Large intestine (tissue), 3 donors: ENCODE measurements at regions not wholly inside any gene's neighbourhood (a gene's known extent, or its start where the extent isn't known, plus 50 kb on each side); places are given as distances from the start of the nearest gene placed in this dataset.

Source experiments
- DNase-seq, 2 donors: peaks; one replicate each; pipeline versions ENCODE4 v3.0.0 to v3.0.0-alpha.2; 2013
- H3K27ac ChIP-seq: one replicate; pipeline ENCODE4 v1.5.1; 2013; ENCODE audit warnings: low read length
- H3K27me3 ChIP-seq: 2 replicates; pipeline ENCODE4 v1.6.1; 2013; ENCODE audit warnings: low read length; ENCODE audit not compliant: control insufficient read depth, insufficient read depth
- H3K36me3 ChIP-seq: 2 replicates; pipeline ENCODE4 v1.6.1; 2013; ENCODE audit warnings: low read length; ENCODE audit not compliant: control insufficient read depth, insufficient read depth
- H3K4me1 ChIP-seq: one replicate; pipeline ENCODE4 v1.6.1; 2013; ENCODE audit warnings: low read length; ENCODE audit not compliant: control insufficient read depth, insufficient read depth
- H3K4me3 ChIP-seq: one replicate; pipeline ENCODE4 v1.5.1; 2013; ENCODE audit warnings: low read length
- H3K9me3 ChIP-seq: one replicate; pipeline ENCODE4 v1.6.1; 2013; ENCODE audit warnings: mild to moderate bottlenecking, low read depth, low read length, moderate library complexity; ENCODE audit not compliant: control insufficient read depth
- WGBS: methylation state at CpG from one replicate; pipeline ENCODE4 v1.1.5; 2013; ENCODE audit warnings: low lambda C conversion rate; ENCODE audit not compliant: insufficient coverage; 5-methylcytosine and 5-hydroxymethylcytosine counted together

- WGBS, result 93% methylated on average over 2 of the region's 3 CpGs
- Histone ChIP-seq H3K27ac (no peak overlapping the region), H3K4me1 (no peaks in the 10 kb centered on the region), H3K36me3 (no peaks in the 10 kb centered on the region), H3K27me3 (no peaks in the 10 kb centered on the region), H3K4me3 (no peak overlapping the region), H3K9me3 (no peaks in the 10 kb centered on the region)
- no peak for DNase-seq
These were observed 1427.7 kb upstream of the C9orf72 start for GRCh38 chr9:29001006-29001405.

GRCh38 chr9:29004988-29005387, 1431.7 kb upstream of the C9orf72 start:
- Histone ChIP-seq H3K4me1 (no peaks in the 10 kb centered on the region), H3K9me3 (no peaks in the 10 kb centered on the region), H3K27ac (no peak overlapping the region), H3K36me3 (no peaks in the 10 kb centered on the region), H3K27me3 (no peaks in the 10 kb centered on the region), H3K4me3 (no peak overlapping the region)
- 43% methylated on average over 1 of the region's 1 CpG for WGBS
- DNase-seq, result no peak

GRCh38 chr9:29006628-29007027, 1433.3 kb upstream of the C9orf72 start:
- DNase-seq, result no peak
- no peaks in the 10 kb centered on the region for H3K4me1 ChIP-seq
- WGBS, result 52% methylated on average over 3 of the region's 4 CpGs

GRCh38 chr9:29012911-29013310, 1439.6 kb upstream of the C9orf72 start:
- WGBS, result 100% methylated on average over 1 of the region's 2 CpGs
- H3K4me1 ChIP-seq, result no peaks in the 10 kb centered on the region

More at GRCh38 chr9:29006628-29007027, 1433.3 kb upstream of the C9orf72 start:
- H3K4me3 ChIP-seq, result no peak overlapping the region
- no peaks in the 10 kb centered on the region for H3K9me3 ChIP-seq
- no peak overlapping the region for H3K27ac ChIP-seq
- no peaks in the 10 kb centered on the region for H3K36me3 ChIP-seq
- H3K27me3 ChIP-seq, result no peaks in the 10 kb centered on the region

GRCh38 chr9:29021632-29022031, 1448.4 kb upstream of the C9orf72 start:
- Histone ChIP-seq H3K27ac (no peak overlapping the region), H3K9me3 (no peaks in the 10 kb centered on the region), H3K4me3 (no peak overlapping the region), H3K4me1 (no peaks in the 10 kb centered on the region), H3K36me3 (no peaks in the 10 kb centered on the region), H3K27me3 (no peaks in the 10 kb centered on the region)
- DNase-seq, result no peak

More at GRCh38 chr9:29012911-29013310, 1439.6 kb upstream of the C9orf72 start:
- no peaks in the 10 kb centered on the region for H3K36me3 ChIP-seq
- H3K27me3 ChIP-seq, result no peaks in the 10 kb centered on the region
- DNase-seq, result no peak
- H3K4me3 ChIP-seq, result no peak overlapping the region
- no peak overlapping the region for H3K27ac ChIP-seq
- no peaks in the 10 kb centered on the region for H3K9me3 ChIP-seq

GRCh38 chr9:29038332-29038731, 1465.1 kb upstream of the C9orf72 start:
- no peak overlapping the region for H3K4me3 ChIP-seq
- H3K27me3 ChIP-seq, result no peaks in the 10 kb centered on the region
- no peaks in the 10 kb centered on the region for H3K9me3 ChIP-seq
- DNase-seq, result no peak
- H3K27ac ChIP-seq, result no peak overlapping the region
- H3K4me1 ChIP-seq, result no peaks in the 10 kb centered on the region
- no peaks in the 10 kb centered on the region for H3K36me3 ChIP-seq

GRCh38 chr9:29039258-29039657, 1466.0 kb upstream of the C9orf72 start:
- H3K4me1 ChIP-seq, result no peaks in the 10 kb centered on the region
- DNase-seq, result no peak
- no peaks in the 10 kb centered on the region for H3K36me3 ChIP-seq
- H3K27me3 ChIP-seq, result no peaks in the 10 kb centered on the region
- no CpG with 5 or more reads among the region's 2 CpGs for WGBS
- H3K9me3 ChIP-seq, result no peaks in the 10 kb centered on the region
- no peak overlapping the region for H3K4me3 ChIP-seq
- no peak overlapping the region for H3K27ac ChIP-seq

GRCh38 chr9:29043072-29043471, 1469.8 kb upstream of the C9orf72 start:
- Histone ChIP-seq H3K4me1 (no peaks in the 10 kb centered on the region), H3K4me3 (no peak overlapping the region), H3K36me3 (no peaks in the 10 kb centered on the region), H3K9me3 (no peaks in the 10 kb centered on the region), H3K27ac (no peak overlapping the region), H3K27me3 (no peaks in the 10 kb centered on the region)
- no peak for DNase-seq
- no CpG with 5 or more reads among the region's 1 CpG for WGBS

GRCh38 chr9:29044959-29045358, 1471.7 kb upstream of the C9orf72 start:
- no peaks in the 10 kb centered on the region for H3K4me1 ChIP-seq
- no peaks in the 10 kb centered on the region for H3K9me3 ChIP-seq
- H3K27ac ChIP-seq, result no peak overlapping the region
- DNase-seq, result no peak
- 84% methylated on average over 2 of the region's 2 CpGs for WGBS
- no peaks in the 10 kb centered on the region for H3K27me3 ChIP-seq
- no peaks in the 10 kb centered on the region for H3K36me3 ChIP-seq
- no peak overlapping the region for H3K4me3 ChIP-seq

GRCh38 chr9:29060041-29060440, 1486.8 kb upstream of the C9orf72 start:
- no CpG with 5 or more reads among the region's 1 CpG for WGBS
- H3K9me3 ChIP-seq, result no peaks in the 10 kb centered on the region
- no peak overlapping the region for H3K4me3 ChIP-seq
- H3K27ac ChIP-seq, result no peak overlapping the region
- H3K4me1 ChIP-seq, result no peaks in the 10 kb centered on the region
- DNase-seq, result no peak
- no peaks in the 10 kb centered on the region for H3K27me3 ChIP-seq
- H3K36me3 ChIP-seq, result no peaks in the 10 kb centered on the region

GRCh38 chr9:29062446-29062845, 1489.2 kb upstream of the C9orf72 start:
- H3K4me3 ChIP-seq, result no peak overlapping the region
- no peaks in the 10 kb centered on the region for H3K27me3 ChIP-seq
- no peak for DNase-seq
- H3K9me3 ChIP-seq, result no peaks in the 10 kb centered on the region
- 80% methylated on average over 1 of the region's 1 CpG for WGBS
- no peaks in the 10 kb centered on the region for H3K4me1 ChIP-seq
- H3K27ac ChIP-seq, result no peak overlapping the region
- no peaks in the 10 kb centered on the region for H3K36me3 ChIP-seq
